Left lung (tissue), 4 donors: ENCODE measurements at regions not wholly inside any gene's neighbourhood (a gene's known extent, or its start where the extent isn't known, plus 50 kb on each side); places are given as distances from the start of the nearest gene placed in this dataset.
A peak's percentile ranks its signal among the peaks of the same experiment; 100 is the strongest.

Source experiments
- ATAC-seq: fragments of 200-7000 bp; cut with Tn5 transposase; one replicate; pipeline ENCODE4 v1.9.1; 2020; ENCODE audit warnings: moderate library complexity
- DNase-seq, 4 donors: peaks; one replicate each; pipeline ENCODE4 v3.0.0-alpha.2; 2013 to 2020
- H3K27ac ChIP-seq, 2 donors: fragments of 200-600 bp; sonication (generic) in 1 of 2; one replicate each; pipeline versions ENCODE4 v1.5.0 to v1.8.0; 2020 to 2021
- H3K27me3 ChIP-seq, 2 donors: fragments of 200-600 bp; sonication (generic) in 1 of 2; one replicate each; pipeline versions ENCODE4 v1.5.0 to v1.8.0; 2020 to 2021
- H3K36me3 ChIP-seq, 2 donors: fragments of 200-600 bp; sonication (generic) in 1 of 2; one replicate each; pipeline versions ENCODE4 v1.5.0 to v1.8.0; 2020 to 2021
- H3K4me1 ChIP-seq, 2 donors: fragments of 200-600 bp; one replicate each; pipeline ENCODE4 v1.8.0; 2021
- H3K4me3 ChIP-seq, 2 donors: fragments of 200-600 bp; sonication (generic) in 1 of 2; one replicate each; pipeline versions ENCODE4 v1.5.0 to v1.8.0; 2020 to 2021; ENCODE audit warnings: mild to moderate bottlenecking in 1 of 2
- H3K9me3 ChIP-seq, 2 donors: fragments of 200-600 bp; sonication (generic) in 1 of 2; one replicate each; pipeline versions ENCODE4 v1.5.0 to v1.8.0; 2020 to 2021
- intact Hi-C, 2 donors: fragments of 100-400 bp; cut with DNase I; formaldehyde crosslinking; loops; one replicate each; pipeline versions ENCODE4 v1.11.2 to v1.14.2; 2022
- TF ChIP-seq, protein P1 (sequence below), 2 donors: fragments of 200-600 bp; sonication (generic) in 1 of 2; IDR thresholded peaks; one replicate each; pipeline versions ENCODE4 v1.5.0 to v1.8.0; 2021; ENCODE audit warnings: antibody characterized with exemption in 2 of 2
- donor health status: DM: no; HTN: yes; CAD: no.
- donor health status: DM: no; HTN: no; CAD: no.

DNA sequence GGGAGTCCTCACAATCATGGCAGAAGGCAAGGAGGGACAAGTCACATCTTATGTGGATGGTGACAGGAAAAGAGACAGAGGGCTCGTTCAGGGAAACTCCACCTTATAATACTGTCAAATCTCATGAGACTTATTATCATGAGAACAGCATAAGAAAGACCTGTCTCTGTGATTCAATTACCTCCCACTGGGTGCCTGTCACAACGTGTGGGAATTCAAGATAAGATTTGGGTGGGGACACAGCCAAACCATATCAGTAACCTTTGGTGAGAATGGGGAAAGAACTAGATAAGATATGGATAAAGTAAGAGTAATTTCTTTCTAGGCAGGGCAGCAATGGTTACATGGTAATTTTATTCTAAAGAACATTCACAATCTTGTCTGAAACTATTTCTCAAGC, 344.9 kb upstream of the KLF12 start:
- no peaks in the 10 kb centered on the region for H3K27me3 ChIP-seq
- intact Hi-C loops, result no loop called here
- no peaks in the 10 kb centered on the region for H3K36me3 ChIP-seq
- H3K27ac ChIP-seq, result no peak overlapping the region
- no peaks in the 10 kb centered on the region for H3K4me1 ChIP-seq
- no peaks in the 10 kb centered on the region for H3K9me3 ChIP-seq
- no peak for ATAC-seq
- TF ChIP-seq, protein P1, sequence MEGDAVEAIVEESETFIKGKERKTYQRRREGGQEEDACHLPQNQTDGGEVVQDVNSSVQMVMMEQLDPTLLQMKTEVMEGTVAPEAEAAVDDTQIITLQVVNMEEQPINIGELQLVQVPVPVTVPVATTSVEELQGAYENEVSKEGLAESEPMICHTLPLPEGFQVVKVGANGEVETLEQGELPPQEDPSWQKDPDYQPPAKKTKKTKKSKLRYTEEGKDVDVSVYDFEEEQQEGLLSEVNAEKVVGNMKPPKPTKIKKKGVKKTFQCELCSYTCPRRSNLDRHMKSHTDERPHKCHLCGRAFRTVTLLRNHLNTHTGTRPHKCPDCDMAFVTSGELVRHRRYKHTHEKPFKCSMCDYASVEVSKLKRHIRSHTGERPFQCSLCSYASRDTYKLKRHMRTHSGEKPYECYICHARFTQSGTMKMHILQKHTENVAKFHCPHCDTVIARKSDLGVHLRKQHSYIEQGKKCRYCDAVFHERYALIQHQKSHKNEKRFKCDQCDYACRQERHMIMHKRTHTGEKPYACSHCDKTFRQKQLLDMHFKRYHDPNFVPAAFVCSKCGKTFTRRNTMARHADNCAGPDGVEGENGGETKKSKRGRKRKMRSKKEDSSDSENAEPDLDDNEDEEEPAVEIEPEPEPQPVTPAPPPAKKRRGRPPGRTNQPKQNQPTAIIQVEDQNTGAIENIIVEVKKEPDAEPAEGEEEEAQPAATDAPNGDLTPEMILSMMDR (IDR thresholded peaks at IDR 0.05), result no peak
- no peak overlapping the region for H3K4me3 ChIP-seq
- DNase-seq, result no peak

DNA sequence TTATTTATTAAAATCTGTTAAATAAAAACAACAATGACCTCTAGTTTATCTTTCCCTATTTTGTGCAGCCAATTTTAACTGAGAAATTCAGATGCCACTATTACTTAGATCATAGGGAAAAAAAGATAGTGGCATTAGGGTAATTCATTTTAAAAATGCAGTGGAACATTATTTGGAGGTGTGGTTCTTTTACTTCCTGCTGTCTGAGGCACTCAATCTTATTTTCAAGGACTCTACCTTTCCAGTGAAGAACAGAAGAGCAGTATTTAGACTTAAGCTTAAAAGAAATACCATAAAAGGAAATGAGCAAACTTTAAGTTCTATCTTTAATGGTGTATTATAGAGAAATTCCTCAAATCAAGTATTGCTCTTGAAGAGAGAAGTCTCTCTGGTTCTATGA, 342.6 kb upstream of the KLF12 start:
- H3K4me1 ChIP-seq, result no peaks in the 10 kb centered on the region
- DNase-seq, result no peak
- TF ChIP-seq, protein P1 (IDR thresholded peaks at IDR 0.05), result no peak

DNA sequence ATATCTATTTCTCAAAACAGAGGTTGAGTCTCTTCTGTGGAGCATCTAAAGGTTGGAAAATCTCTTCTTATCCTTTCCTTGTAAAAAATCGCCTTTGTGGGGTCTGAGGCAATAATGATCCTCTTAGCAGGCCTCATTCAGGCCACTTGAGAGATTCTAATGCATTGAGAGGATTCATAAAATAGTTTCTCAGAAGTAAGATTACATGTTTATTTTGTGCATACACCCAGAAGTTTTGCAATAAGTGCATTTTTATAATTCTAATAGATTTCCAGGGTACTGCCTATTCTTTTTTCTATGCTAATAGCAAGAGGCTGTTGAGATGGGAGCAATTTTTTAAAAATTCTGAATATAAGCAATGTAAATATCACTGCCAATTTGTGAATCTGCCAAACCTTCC, 342.2 kb upstream of the KLF12 start:
- Histone ChIP-seq H3K36me3 (no peaks in the 10 kb centered on the region), H3K9me3 (no peaks in the 10 kb centered on the region), H3K27me3 (no peaks in the 10 kb centered on the region), H3K4me3 (no peak overlapping the region), H3K4me1 (no peaks in the 10 kb centered on the region), H3K27ac (no peak overlapping the region)
- DNase-seq, result no peak
- intact Hi-C loops, result no loop called here
- TF ChIP-seq, protein P1 (IDR thresholded peaks at IDR 0.05), result no peak
- ATAC-seq, result peak; percentile 27

More for the DNA sequence above, 342.6 kb upstream of the KLF12 start:
- Histone ChIP-seq H3K4me3 (no peak overlapping the region), H3K9me3 (no peaks in the 10 kb centered on the region), H3K27ac (no peak overlapping the region), H3K36me3 (no peaks in the 10 kb centered on the region), H3K27me3 (no peaks in the 10 kb centered on the region)
- intact Hi-C loops, result no loop called here
- ATAC-seq, result peak; percentile 64

DNA sequence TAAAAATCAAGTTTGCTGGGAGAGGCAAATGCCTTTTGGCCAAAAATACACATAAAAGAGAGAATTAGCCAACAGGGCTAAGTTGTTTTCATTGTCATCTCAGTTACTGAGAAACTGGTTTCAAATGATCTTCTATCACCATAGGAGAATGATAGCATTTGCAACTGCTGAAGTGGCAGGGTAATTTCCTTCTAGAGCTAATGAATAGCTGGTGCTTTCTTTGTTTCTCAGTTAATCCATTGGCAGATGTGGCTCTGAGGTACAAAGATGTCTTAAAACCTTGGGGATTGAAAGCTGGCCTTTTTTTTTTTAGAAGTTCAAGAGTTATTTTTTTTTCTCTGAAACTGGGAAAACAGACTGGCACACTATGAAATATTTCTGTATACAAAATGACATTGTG, 332.7 kb upstream of the KLF12 start:
- ATAC-seq (no peak), DNase-seq (no peak)
- H3K27me3 ChIP-seq, result no peaks in the 10 kb centered on the region
- H3K36me3 ChIP-seq, result no peaks in the 10 kb centered on the region
- H3K9me3 ChIP-seq, result no peaks in the 10 kb centered on the region
- H3K4me1 ChIP-seq, result no peaks in the 10 kb centered on the region
- TF ChIP-seq, protein P1 (IDR thresholded peaks at IDR 0.05), result no peak
- no peak overlapping the region for H3K27ac ChIP-seq
- no peak overlapping the region for H3K4me3 ChIP-seq
- intact Hi-C loops, result no loop called here

DNA sequence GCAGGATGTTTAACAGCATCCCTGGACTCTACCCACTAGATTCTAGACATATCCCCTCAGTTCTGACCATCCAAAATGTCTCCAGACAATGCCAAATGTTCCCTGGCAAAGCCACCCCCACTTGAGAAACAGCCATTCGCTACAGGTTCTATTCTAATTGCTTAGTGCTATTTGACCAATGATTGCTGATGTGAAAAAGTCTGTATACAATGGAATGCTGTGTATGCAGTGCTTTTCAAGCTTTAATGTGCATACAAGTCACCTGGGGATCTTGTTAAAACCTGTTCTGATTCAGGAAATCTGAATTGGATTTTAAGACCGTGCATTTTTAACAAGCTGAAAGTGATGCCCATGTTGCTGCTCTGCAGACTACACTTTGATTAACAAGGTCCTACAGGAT, 331.8 kb upstream of the KLF12 start:
- ATAC-seq, result no peak
- Histone ChIP-seq H3K4me3 (no peak overlapping the region), H3K27ac (no peak overlapping the region), H3K4me1 (no peaks in the 10 kb centered on the region), H3K27me3 (no peaks in the 10 kb centered on the region), H3K9me3 (no peaks in the 10 kb centered on the region), H3K36me3 (no peaks in the 10 kb centered on the region)
- intact Hi-C loops, result no loop called here
- DNase-seq, result no peak
- TF ChIP-seq, protein P1 (IDR thresholded peaks at IDR 0.05), result no peak
